Right lobe of liver (tissue), 6 donors: ENCODE measurements at regions not wholly inside any gene's neighbourhood (a gene's known extent, or its start where the extent isn't known, plus 50 kb on each side); places are given as distances from the start of the nearest gene placed in this dataset.
"Not testable (repeated sequence)": the region's sequence is repeated elsewhere in the genome, so short reads cannot be mapped to it uniquely, and the experiment has no call there.

Experiments
- ATAC-seq, 4 donors: fragments of 200-7000 bp; cut with Tn5 transposase; one replicate each; pipeline ENCODE4 v1.9.1; 2020; ENCODE audit warnings: mild to moderate bottlenecking in 4 of 4, moderate library complexity in 4 of 4
- DNase-seq, 3 donors: peaks; one replicate each; pipeline ENCODE4 v3.0.0-alpha.2; 2020
- H3K27ac ChIP-seq, 3 donors: fragments of 200-600 bp; one replicate each; pipeline ENCODE4 v1.8.0; 2022
- H3K27me3 ChIP-seq, 2 donors: fragments of 200-600 bp; one replicate each; pipeline ENCODE4 v1.8.0; 2022
- H3K36me3 ChIP-seq, 4 donors: fragments of 200-600 bp; sonication (generic) in 1 of 4; one replicate each; pipeline versions ENCODE4 v1.5.1 to v1.8.0; 2017 to 2022; ENCODE audit warnings: control low read depth in 1 of 4
- H3K4me1 ChIP-seq, 4 donors: fragments of 200-600 bp; sonication (generic) in 1 of 4; one replicate each; pipeline versions ENCODE4 v1.5.1 to v1.8.0; 2017 to 2022; ENCODE audit warnings: control low read depth in 1 of 4
- H3K4me3 ChIP-seq, 3 donors: fragments of 200-600 bp; one replicate each; pipeline ENCODE4 v1.8.0; 2022
- H3K9me3 ChIP-seq, 4 donors: fragments of 200-600 bp; sonication (generic) in 1 of 4; one replicate each; pipeline versions ENCODE4 v1.5.1 to v1.8.0; 2017 to 2022; ENCODE audit warnings: control low read depth in 1 of 4
- CTCF ChIP-seq, 4 donors: fragments of 200-600 bp in 3 of 4; fragments of 450-650 bp in 1 of 4; IDR thresholded peaks; one replicate each; pipeline versions ENCODE4 v1.5.1 to v1.8.0; 2016 to 2022; ENCODE audit warnings: antibody characterized with exemption in 4 of 4, mild to moderate bottlenecking in 2 of 4
- POLR2A ChIP-seq: fragments of 450-650 bp; IDR thresholded peaks from one replicate; pipeline ENCODE4 v1.6.1; 2017; ENCODE audit warnings: antibody characterized with exemption, mild to moderate bottlenecking
- WGBS: methylation state at CpG from one replicate; pipeline ENCODE4 v1.1.6; 2018; ENCODE audit warnings: low coverage, low lambda C conversion rate; ENCODE audit not compliant: insufficient coverage; ENCODE audit errors: missing lambda C conversion rate; 5-methylcytosine and 5-hydroxymethylcytosine counted together
- intact Hi-C, 2 donors: fragments of 100-400 bp; cut with DNase I; formaldehyde crosslinking; loops; one replicate each; pipeline versions ENCODE4 v1.11.2 to v1.14.1; 2022
- donor health status: DM: no; HTN: yes; CAD: no.
- donor health status: DM: no; HTN: no; CAD: no.
- donor health status: DM: no; HTN: no; CAD: no.
- donor health status: DM: no; HTN: yes; CAD: no.
- donor health status: DM: no; HTN: yes; CAD: no.

- H3K4me1 ChIP-seq, result no peaks in the 10 kb centered on the region
- H3K27ac ChIP-seq, result no peak overlapping the region
- no peak overlapping the region for H3K4me3 ChIP-seq
- ATAC-seq, result no peak
- intact Hi-C loops, result no loop called here
- TF ChIP-seq CTCF (IDR thresholded peaks at IDR 0.05) (no peak), POLR2A (no peak)
- no peaks in the 10 kb centered on the region for H3K27me3 ChIP-seq
- no peaks in the 10 kb centered on the region for H3K36me3 ChIP-seq
- 44% methylated on average over 4 of the region's 4 CpGs for WGBS
- DNase-seq, result no peak
- no peaks in the 10 kb centered on the region for H3K9me3 ChIP-seq
These were observed 408.9 kb upstream of the ANO5 start for GRCh38 chr11:21783954-21784353.

- Histone ChIP-seq H3K27ac (no peak overlapping the region), H3K4me3 (no peak overlapping the region), H3K36me3 (no peaks in the 10 kb centered on the region), H3K4me1 (no peaks in the 10 kb centered on the region), H3K9me3 (no peaks in the 10 kb centered on the region), H3K27me3 (no peaks in the 10 kb centered on the region)
- ATAC-seq, result no peak
- no peak for DNase-seq
- whole genome bisulfite sequencing, result 24% methylated on average over 3 of the region's 3 CpGs
- TF ChIP-seq CTCF (IDR thresholded peaks at IDR 0.05) (no peak), POLR2A (no peak)
- intact Hi-C loops, result no loop called here
These were observed 407.5 kb upstream of the ANO5 start for GRCh38 chr11:21785351-21785750.

GRCh38 chr11:21794306-21794705 is 398.6 kb upstream of the ANO5 start:
- Histone ChIP-seq H3K4me1 (no peaks in the 10 kb centered on the region), H3K27ac (no peak overlapping the region), H3K27me3 (no peaks in the 10 kb centered on the region), H3K4me3 (no peak overlapping the region), H3K36me3 (no peaks in the 10 kb centered on the region), H3K9me3 (no peaks in the 10 kb centered on the region)
- DNase-seq (no peak), ATAC-seq (no peak)
- TF ChIP-seq CTCF (IDR thresholded peaks at IDR 0.05), result no peak
- TF ChIP-seq POLR2A, result no peak
- whole genome bisulfite sequencing, result 83% methylated on average over 1 of the region's 2 CpGs
- intact Hi-C loops, result no loop called here

GRCh38 chr11:21798216-21798615 is 394.7 kb upstream of the ANO5 start:
- intact Hi-C loops, result no loop called here
- no peak overlapping the region for H3K4me3 ChIP-seq
- H3K27me3 ChIP-seq, result no peaks in the 10 kb centered on the region
- H3K36me3 ChIP-seq, result no peaks in the 10 kb centered on the region
- H3K4me1 ChIP-seq, result no peaks in the 10 kb centered on the region
- no peak for DNase-seq
- WGBS, result 17% methylated on average over 2 of the region's 2 CpGs
- H3K9me3 ChIP-seq, result no peaks in the 10 kb centered on the region
- TF ChIP-seq POLR2A, result no peak
- TF ChIP-seq CTCF (IDR thresholded peaks at IDR 0.05), result no peak
- no peak for ATAC-seq
- no peak overlapping the region for H3K27ac ChIP-seq

- H3K27ac ChIP-seq, H3K36me3 ChIP-seq, H3K4me1 ChIP-seq, H3K27me3 ChIP-seq, ATAC-seq, H3K4me3 ChIP-seq, DNase-seq, H3K9me3 ChIP-seq, intact Hi-C loops: not testable (repeated sequence)
- WGBS, result 25% methylated on average over 1 of the region's 1 CpG
These were observed 388.4 kb upstream of the ANO5 start for GRCh38 chr11:21804523-21804922.
